ENCODE measurements at regions not wholly inside any gene's neighbourhood (a gene's known extent, or its start where the extent isn't known, plus 50 kb on each side); places are given as distances from the start of the nearest gene placed in this dataset.

GRCh38 chr5:68421485-68422220 is 206.1 kb downstream of the PIK3R1 start:
- no peak for TF ChIP-seq CTCF (IDR thresholded peaks at IDR 0.05; ENCODE audit: low read length)
- TF ChIP-seq EZH2 (IDR thresholded peaks at IDR 0.05; ENCODE audit: borderline replicate concordance, low read length): no peak
- H3F3A ChIP-seq (ENCODE audit: insufficient read depth, low read length): no peaks in the 10 kb centered on the region
- H2AFZ ChIP-seq (ENCODE audit: low read length): no peak overlapping the region
- H3K79me2 ChIP-seq (ENCODE audit: insufficient read depth, low read length): no peaks in the 10 kb centered on the region
- no peaks in the 10 kb centered on the region for H3K4me1 ChIP-seq (ENCODE audit: insufficient read depth, low read length, severe bottlenecking)
- H3K9me2 ChIP-seq (ENCODE audit: low read depth, low read length): no peaks in the 10 kb centered on the region
- no peak overlapping the region for H3K4me3 ChIP-seq (ENCODE audit: low read depth, low read length, poor library complexity, severe bottlenecking)
- no peaks in the 10 kb centered on the region for H4K20me1 ChIP-seq (ENCODE audit: insufficient read depth, low read length)
- no peak overlapping the region for H3K9ac ChIP-seq (ENCODE audit: low read length)
- H3K27me3 ChIP-seq (ENCODE audit: insufficient read depth, low read length): no peaks in the 10 kb centered on the region
- no peaks in the 10 kb centered on the region for H3K36me3 ChIP-seq (ENCODE audit: insufficient read depth, low read length)
- H3K9me3 ChIP-seq (ENCODE audit: low read length): no peaks in the 10 kb centered on the region
- no peak overlapping the region for H3K4me2 ChIP-seq (ENCODE audit: low read length)
- H3K27ac ChIP-seq (ENCODE audit: low read depth, low read length, poor library complexity, severe bottlenecking): no peak overlapping the region

DNA sequence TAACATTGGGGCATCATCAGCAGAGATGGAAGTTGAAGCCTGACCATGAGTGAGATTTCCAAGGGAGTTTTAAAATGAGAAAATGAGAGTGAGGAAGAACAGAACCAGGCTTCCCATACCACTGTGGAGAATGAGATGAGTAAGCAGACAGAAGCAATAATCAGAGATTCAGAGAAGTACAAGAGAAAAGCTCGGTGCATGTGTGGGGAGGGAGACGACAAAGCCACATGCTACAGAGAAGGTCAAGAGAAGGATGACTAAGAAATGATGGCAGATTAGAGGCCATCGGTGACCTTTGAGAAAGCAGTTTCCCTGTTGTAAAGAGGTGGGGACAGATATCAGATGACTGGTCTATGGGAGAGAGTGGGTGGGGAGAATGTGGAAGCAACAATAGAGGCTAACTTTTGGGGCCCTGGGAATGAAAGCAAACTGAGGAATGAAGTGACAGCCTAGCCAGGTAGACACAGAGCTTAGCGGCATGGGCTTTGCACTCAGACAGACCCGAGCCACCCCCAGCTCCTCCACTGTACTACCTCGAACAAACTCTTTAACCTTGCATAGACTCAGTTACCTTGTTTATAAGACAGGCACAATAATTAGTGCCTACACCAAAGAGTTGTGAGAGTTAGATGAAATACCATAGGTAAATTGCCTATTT is 207.7 kb downstream of the PIK3R1 start:
- Histone ChIP-seq H3K9ac (ENCODE audit: low read length) (no peak overlapping the region), H3K27ac (ENCODE audit: low read depth, low read length, poor library complexity, severe bottlenecking) (no peak overlapping the region), H3K27me3 (ENCODE audit: insufficient read depth, low read length) (no peaks in the 10 kb centered on the region), H3K4me3 (ENCODE audit: low read depth, low read length, poor library complexity, severe bottlenecking) (no peak overlapping the region), H3K9me3 (ENCODE audit: low read length) (no peaks in the 10 kb centered on the region), H3K36me3 (ENCODE audit: insufficient read depth, low read length) (no peaks in the 10 kb centered on the region), H3F3A (ENCODE audit: insufficient read depth, low read length) (no peaks in the 10 kb centered on the region), H3K79me2 (ENCODE audit: insufficient read depth, low read length) (no peaks in the 10 kb centered on the region), H3K4me2 (ENCODE audit: low read length) (no peak overlapping the region), H3K9me2 (ENCODE audit: low read depth, low read length) (no peaks in the 10 kb centered on the region), H3K4me1 (ENCODE audit: insufficient read depth, low read length, severe bottlenecking) (no peaks in the 10 kb centered on the region), H2AFZ (ENCODE audit: low read length) (no peak overlapping the region), H4K20me1 (ENCODE audit: insufficient read depth, low read length) (no peaks in the 10 kb centered on the region)
- no peak for TF ChIP-seq CTCF (IDR thresholded peaks at IDR 0.05; ENCODE audit: low read length)

GRCh38 chr5:68424799-68425537 is 209.4 kb downstream of the PIK3R1 start:
- no peak overlapping the region for H3K9ac ChIP-seq (ENCODE audit: low read length)
- H3K4me3 ChIP-seq (ENCODE audit: low read depth, low read length, poor library complexity, severe bottlenecking): no peak overlapping the region
- H3F3A ChIP-seq (ENCODE audit: insufficient read depth, low read length): no peaks in the 10 kb centered on the region
- H3K36me3 ChIP-seq (ENCODE audit: insufficient read depth, low read length): no peaks in the 10 kb centered on the region
- no peak overlapping the region for H3K4me2 ChIP-seq (ENCODE audit: low read length)
- no peaks in the 10 kb centered on the region for H4K20me1 ChIP-seq (ENCODE audit: insufficient read depth, low read length)
- H3K27me3 ChIP-seq (ENCODE audit: insufficient read depth, low read length): no peaks in the 10 kb centered on the region
- no peak overlapping the region for H2AFZ ChIP-seq (ENCODE audit: low read length)
- no peak overlapping the region for H3K27ac ChIP-seq (ENCODE audit: low read depth, low read length, poor library complexity, severe bottlenecking)
- H3K4me1 ChIP-seq (ENCODE audit: insufficient read depth, low read length, severe bottlenecking): no peaks in the 10 kb centered on the region
- TF ChIP-seq CTCF (IDR thresholded peaks at IDR 0.05; ENCODE audit: low read length) (no peak), EZH2 (IDR thresholded peaks at IDR 0.05; ENCODE audit: borderline replicate concordance, low read length) (no peak)
- no peaks in the 10 kb centered on the region for H3K79me2 ChIP-seq (ENCODE audit: insufficient read depth, low read length)
- no peaks in the 10 kb centered on the region for H3K9me2 ChIP-seq (ENCODE audit: low read depth, low read length)
- H3K9me3 ChIP-seq (ENCODE audit: low read length): no peaks in the 10 kb centered on the region
